Keratinocyte (primary cell): ENCODE measurements at regions not wholly inside any gene's neighbourhood (a gene's known extent, or its start where the extent isn't known, plus 50 kb on each side); places are given as distances from the start of the nearest gene placed in this dataset.

ENCODE experiments used
- DNase-seq: peaks from one replicate; pipeline ENCODE4 v3.0.0-alpha.2; 2011; ENCODE audit warnings: low read depth, missing footprints, low spot score
- FAIRE-seq: peaks from 2 replicates; lab custom pipeline; 2011; peaks lifted over from hg19 to GRCh38; lab: Jason Lieb, UNC
- H2AFZ ChIP-seq: 2 replicates; pipeline ENCODE4 v1.6.0; 2012; ENCODE audit warnings: low read length, control low read depth, inconsistent platforms; ENCODE audit not compliant: control insufficient read depth
- H3K27ac ChIP-seq: 2 replicates; pipeline ENCODE4 v1.5.1; 2011; ENCODE audit warnings: low read length; ENCODE audit not compliant: control insufficient read depth, insufficient read depth
- H3K27me3 ChIP-seq: 3 replicates; pipeline ENCODE4 v1.6.0; 2011; ENCODE audit warnings: low read length; ENCODE audit not compliant: control insufficient read depth, insufficient read depth; ENCODE audit errors: extremely low read depth
- H3K36me3 ChIP-seq, 2 experiments: 2 replicates in 1 of 2; 3 replicates in 1 of 2; pipeline ENCODE4 v1.5.1; 2011; ENCODE audit warnings: low read length in 2 of 2, mild to moderate bottlenecking in 1 of 2; ENCODE audit not compliant: control insufficient read depth in 2 of 2, insufficient read depth in 2 of 2; ENCODE audit errors: extremely low read depth in 1 of 2
- H3K4me1 ChIP-seq: 3 replicates; pipeline ENCODE4 v1.5.1; 2011; ENCODE audit warnings: low read length; ENCODE audit not compliant: control insufficient read depth, insufficient read depth; ENCODE audit errors: extremely low read depth
- H3K4me2 ChIP-seq: 3 replicates; pipeline ENCODE4 v1.6.0; 2011; ENCODE audit warnings: low read depth, low read length; ENCODE audit not compliant: control insufficient read depth, insufficient read depth; ENCODE audit errors: extremely low read depth
- H3K4me3 ChIP-seq, 3 experiments: fragments of 200-600 bp in 1 of 3; sonication (generic) in 1 of 3; 2 replicates in 2 of 3; 3 replicates in 1 of 3; pipeline ENCODE4 v1.5.1; 2011 to 2016; ENCODE audit warnings: low read length in 3 of 3, mild to moderate bottlenecking in 3 of 3, control low read depth in 2 of 3, inconsistent platforms in 1 of 3, low read depth in 1 of 3, mixed read lengths in 1 of 3, mixed run types in 1 of 3, moderate library complexity in 1 of 3; ENCODE audit not compliant: control insufficient read depth in 2 of 3, insufficient read depth in 2 of 3; ENCODE audit errors: extremely low read depth in 1 of 3
- H3K79me2 ChIP-seq: 2 replicates; pipeline ENCODE4 v1.6.0; 2012; ENCODE audit warnings: low read length; ENCODE audit not compliant: control insufficient read depth, insufficient read depth
- H3K9ac ChIP-seq: 3 replicates; pipeline ENCODE4 v1.6.0; 2011; ENCODE audit warnings: low read length; ENCODE audit not compliant: control insufficient read depth, insufficient read depth; ENCODE audit errors: extremely low read depth
- H3K9me1 ChIP-seq: 3 replicates; pipeline ENCODE4 v1.6.0; 2011; ENCODE audit warnings: low read length; ENCODE audit not compliant: control insufficient read depth, insufficient read depth; ENCODE audit errors: extremely low read depth
- H3K9me3 ChIP-seq: 2 replicates; pipeline ENCODE4 v1.5.1; 2012; ENCODE audit warnings: low read depth, low read length; ENCODE audit not compliant: control insufficient read depth
- H4K20me1 ChIP-seq: 3 replicates; pipeline ENCODE4 v1.6.0; 2011; ENCODE audit warnings: low read length; ENCODE audit not compliant: control insufficient read depth, insufficient read depth; ENCODE audit errors: extremely low read depth
- CTCF ChIP-seq, 3 experiments: IDR thresholded peaks in 1 of 3; conservative IDR thresholded peaks in 1 of 3; optimal IDR thresholded peaks in 1 of 3; 2 replicates in 2 of 3; 3 replicates in 1 of 3; pipeline versions ENCODE3 to v1.5.1; 2011; ENCODE audit warnings: low read length in 3 of 3, mild to moderate bottlenecking in 3 of 3, moderate library complexity in 2 of 3, control low read depth in 1 of 3, inconsistent platforms in 1 of 3; ENCODE audit not compliant: insufficient read depth in 2 of 3; ENCODE audit errors: extremely low read depth in 1 of 3
- EZH2 ChIP-seq: IDR thresholded peaks from one replicate; pipeline ENCODE4 v1.6.1; 2012; ENCODE audit warnings: inconsistent platforms, mild to moderate bottlenecking, low read length, moderate library complexity
- dilution Hi-C: fragments of 300-500 bp; cut with MboI; formaldehyde crosslinking; loops from one replicate; pipeline ENCODE4 v1.7.0; 2020; ENCODE audit warnings: low sequenced_read_pairs; ENCODE audit not compliant: extremely low pct_ligation_motif_present

- no peaks in the 10 kb centered on the region for H3K27me3 ChIP-seq
- H4K20me1 ChIP-seq = no peaks in the 10 kb centered on the region
- no peak overlapping the region for H3K4me2 ChIP-seq
- dilution Hi-C loops = no loop called here
- H2AFZ ChIP-seq = no peak overlapping the region
- no peak for TF ChIP-seq EZH2
- TF ChIP-seq CTCF (optimal IDR thresholded peaks at IDR 0.05 in 1 of 3, IDR thresholded peaks at IDR 0.05 in 1 of 3, conservative IDR thresholded peaks at IDR 0.05 in 1 of 3; ENCODE audit: extremely low read depth in 1 of 3, insufficient read depth in 2 of 3, low read length in 3 of 3) = no peak
- FAIRE-seq (no peak), DNase-seq (no peak)
- H3K4me1 ChIP-seq = no peaks in the 10 kb centered on the region
- no peaks in the 10 kb centered on the region for H3K9me3 ChIP-seq
- H3K9me1 ChIP-seq = no peaks in the 10 kb centered on the region
- H3K79me2 ChIP-seq = no peaks in the 10 kb centered on the region
- no peaks in the 10 kb centered on the region for H3K36me3 ChIP-seq
- no peak overlapping the region for H3K4me3 ChIP-seq
- no peak overlapping the region for H3K9ac ChIP-seq
- no peak overlapping the region for H3K27ac ChIP-seq
Observed at GRCh38 chr4:18669390-18669789, 647.8 kb upstream of the LCORL start.

GRCh38 chr4:18666322-18666721 lies 644.8 kb upstream of the LCORL start:
- no peak for TF ChIP-seq EZH2
- no peak for TF ChIP-seq CTCF (optimal IDR thresholded peaks at IDR 0.05 in 1 of 3, IDR thresholded peaks at IDR 0.05 in 1 of 3, conservative IDR thresholded peaks at IDR 0.05 in 1 of 3; ENCODE audit: extremely low read depth in 1 of 3, insufficient read depth in 2 of 3, low read length in 3 of 3)
- H3K36me3 ChIP-seq = no peaks in the 10 kb centered on the region
- H3K9me1 ChIP-seq = no peaks in the 10 kb centered on the region
- DNase-seq (no peak), FAIRE-seq (no peak)
- no peak overlapping the region for H2AFZ ChIP-seq
- H3K4me3 ChIP-seq = no peak overlapping the region
- no peaks in the 10 kb centered on the region for H3K9me3 ChIP-seq
- H3K27ac ChIP-seq = no peak overlapping the region
- no peak overlapping the region for H3K9ac ChIP-seq
- no peak overlapping the region for H3K4me2 ChIP-seq
- H3K27me3 ChIP-seq = no peaks in the 10 kb centered on the region
- no peaks in the 10 kb centered on the region for H3K79me2 ChIP-seq
- dilution Hi-C loops = no loop called here
- H3K4me1 ChIP-seq = no peaks in the 10 kb centered on the region
- H4K20me1 ChIP-seq = no peaks in the 10 kb centered on the region
